GM18520 (cell line): ENCODE measurements at regions not wholly inside any gene's neighbourhood (a gene's known extent, or its start where the extent isn't known, plus 50 kb on each side); places are given as distances from the start of the nearest gene placed in this dataset.
"Not testable (repeated sequence)": the region's sequence is repeated elsewhere in the genome, so short reads cannot be mapped to it uniquely, and the experiment has no call there.

Source experiments
- ATAC-seq: cut with Tn5 transposase; IDR thresholded peaks from one replicate; pipeline ENCODE4 v1.9.1; 2021; ENCODE audit not compliant: unreplicated experiment

- ATAC-seq, result no peak
Measured at GRCh38 chr13:50406831-50407230, 391.6 kb downstream of the KCNRG start.

- ATAC-seq, result no peak
Measured at GRCh38 chr13:50408068-50408467, 392.8 kb downstream of the KCNRG start.

- ATAC-seq, result no peak
Measured at GRCh38 chr13:50409220-50409619, 394.0 kb downstream of the KCNRG start.

GRCh38 chr13:50410921-50411746 lies 395.9 kb downstream of the KCNRG start:
- no peak for ATAC-seq

- ATAC-seq, result no peak
Measured at GRCh38 chr13:50412046-50412617, 396.9 kb downstream of the KCNRG start.

- no peak for ATAC-seq
Measured at GRCh38 chr13:50414640-50415039, 399.4 kb downstream of the KCNRG start.

GRCh38 chr13:50415428-50415827 lies 400.2 kb downstream of the KCNRG start:
- no peak for ATAC-seq

GRCh38 chr13:50417597-50417996 lies 402.4 kb downstream of the KCNRG start:
- no peak for ATAC-seq

- ATAC-seq, result no peak
Measured at GRCh38 chr13:50419331-50419865, 404.2 kb downstream of the KCNRG start.

- no peak for ATAC-seq
Measured at GRCh38 chr13:50419896-50420295, 404.7 kb downstream of the KCNRG start.

GRCh38 chr13:50420718-50421472 lies 405.7 kb downstream of the KCNRG start:
- ATAC-seq, result no peak

GRCh38 chr13:50421473-50422130 lies 406.4 kb downstream of the KCNRG start:
- no peak for ATAC-seq

GRCh38 chr13:50422181-50423148 lies 407.2 kb downstream of the KCNRG start:
- no peak for ATAC-seq

- no peak for ATAC-seq
Measured at GRCh38 chr13:50424993-50425392, 409.7 kb downstream of the KCNRG start.

GRCh38 chr13:50425772-50426171 lies 410.5 kb downstream of the KCNRG start:
- no peak for ATAC-seq

- no peak for ATAC-seq
Measured at GRCh38 chr13:50426927-50427326, 411.7 kb downstream of the KCNRG start.

- ATAC-seq, result not testable (repeated sequence)
Measured at GRCh38 chr13:50427511-50427910, 412.3 kb downstream of the KCNRG start.

- no peak for ATAC-seq
Measured at GRCh38 chr13:50428183-50428877, 413.1 kb downstream of the KCNRG start.

- ATAC-seq, result no peak
Measured at GRCh38 chr13:50435011-50435410, 408.5 kb downstream of the DLEU7 start.
